GM19397 (cell line): ENCODE measurements at regions not wholly inside any gene's neighbourhood (a gene's known extent, or its start where the extent isn't known, plus 50 kb on each side); places are given as distances from the start of the nearest gene placed in this dataset.
A peak's percentile ranks its signal among the peaks of the same experiment; 100 is the strongest.

Source experiments
- ATAC-seq: cut with Tn5 transposase; IDR thresholded peaks from one replicate; pipeline ENCODE4 v1.9.1; 2021; ENCODE audit warnings: mild to moderate bottlenecking, moderate library complexity; ENCODE audit not compliant: unreplicated experiment

- ATAC-seq: no peak
These were observed 291.4 kb downstream of the KLF6 start for GRCh38 chr10:3493621-3494020.

GRCh38 chr10:3491571-3491970, 293.4 kb downstream of the KLF6 start:
- ATAC-seq: no peak

GRCh38 chr10:3487228-3487627, 297.8 kb downstream of the KLF6 start:
- ATAC-seq: no peak

- ATAC-seq: no peak
These were observed 298.5 kb downstream of the KLF6 start for GRCh38 chr10:3486346-3487065.

GRCh38 chr10:3485057-3485686, 299.8 kb downstream of the KLF6 start:
- no peak for ATAC-seq

- ATAC-seq: peak; percentile 87
These were observed 300.5 kb downstream of the KLF6 start for GRCh38 chr10:3484306-3485056.

- ATAC-seq: no peak
These were observed 302.6 kb downstream of the KLF6 start for GRCh38 chr10:3482200-3482993.

GRCh38 chr10:3481496-3481895, 303.5 kb downstream of the KLF6 start:
- no peak for ATAC-seq

- ATAC-seq: no peak
These were observed 304.1 kb downstream of the KLF6 start for GRCh38 chr10:3480990-3481315.

- ATAC-seq: no peak
These were observed 304.6 kb downstream of the KLF6 start for GRCh38 chr10:3480281-3480989.

- no peak for ATAC-seq
These were observed 306.2 kb upstream of the PITRM1 start for GRCh38 chr10:3478632-3479240.

GRCh38 chr10:3478153-3478552, 305.6 kb upstream of the PITRM1 start:
- ATAC-seq: no peak

- ATAC-seq: peak; percentile 49
These were observed 305.1 kb upstream of the PITRM1 start for GRCh38 chr10:3477683-3478082.

- no peak for ATAC-seq
These were observed 304.3 kb upstream of the PITRM1 start for GRCh38 chr10:3476640-3477448.

- no peak for ATAC-seq
These were observed 303.6 kb upstream of the PITRM1 start for GRCh38 chr10:3476186-3476585.

- ATAC-seq: no peak
These were observed 302.8 kb upstream of the PITRM1 start for GRCh38 chr10:3475367-3475766.

- no peak for ATAC-seq
These were observed 301.7 kb upstream of the PITRM1 start for GRCh38 chr10:3474266-3474665.

GRCh38 chr10:3473271-3473670, 300.7 kb upstream of the PITRM1 start:
- ATAC-seq: no peak

- no peak for ATAC-seq
These were observed 299.9 kb upstream of the PITRM1 start for GRCh38 chr10:3472287-3473051.
